CD14-positive monocyte (primary cell): ENCODE measurements at regions not wholly inside any gene's neighbourhood (a gene's known extent, or its start where the extent isn't known, plus 50 kb on each side); places are given as distances from the start of the nearest gene placed in this dataset.

ENCODE experiments used
- DNase-seq, 3 donors: peaks; one replicate each; pipeline ENCODE4 v3.0.0-alpha.2; 2011 to 2022
- H2AFZ ChIP-seq: 2 replicates; pipeline ENCODE4 v1.6.0; 2012; ENCODE audit warnings: mild to moderate bottlenecking, low read depth, low read length, inconsistent platforms; ENCODE audit not compliant: insufficient read depth, poor library complexity, severe bottlenecking
- H3K27ac ChIP-seq, 2 donors: 1 replicate in 1 of 2; 2 replicates in 1 of 2; pipeline ENCODE4 v1.5.1; 2012 to 2013; ENCODE audit warnings: low read length in 2 of 2, control low read depth in 1 of 2, inconsistent platforms in 1 of 2, low read depth in 1 of 2, mild to moderate bottlenecking in 1 of 2
- H3K27me3 ChIP-seq, 2 donors: one replicate each; pipeline versions ENCODE4 v1.6.0 to v1.6.1; 2011 to 2013; ENCODE audit warnings: low read length in 2 of 2; ENCODE audit not compliant: control insufficient read depth in 2 of 2, insufficient read depth in 2 of 2
- H3K36me3 ChIP-seq, 2 donors: replicated peaks in 1 of 2; 1 replicate in 1 of 2; 2 replicates in 1 of 2; pipeline versions ENCODE4 v1.5.1 to v1.6.1; 2012 to 2013; ENCODE audit warnings: low read length in 2 of 2, control low read depth in 1 of 2, inconsistent platforms in 1 of 2, mild to moderate bottlenecking in 1 of 2; ENCODE audit not compliant: insufficient read depth in 2 of 2, control insufficient read depth in 1 of 2
- H3K4me1 ChIP-seq, 2 donors: 1 replicate in 1 of 2; 2 replicates in 1 of 2; pipeline versions ENCODE4 v1.5.1 to v1.6.1; 2012 to 2013; ENCODE audit warnings: low read length in 2 of 2, control low read depth in 1 of 2, inconsistent platforms in 1 of 2, mild to moderate bottlenecking in 1 of 2, moderate library complexity in 1 of 2; ENCODE audit not compliant: insufficient read depth in 2 of 2, control insufficient read depth in 1 of 2
- H3K4me2 ChIP-seq: replicated peaks from 2 replicates; pipeline ENCODE3; 2012; ENCODE audit warnings: low read length, moderate library complexity, mild to moderate bottlenecking; ENCODE audit not compliant: poor library complexity, severe bottlenecking; ENCODE audit errors: extremely low read depth
- H3K4me3 ChIP-seq, 3 experiments: fragments of 200-600 bp in 1 of 3; sonication (generic) in 1 of 3; replicated peaks in 1 of 3; 1 replicate in 2 of 3; 2 replicates in 1 of 3; pipeline ENCODE4 v1.5.1; 2011 to 2013; ENCODE audit warnings: low read length in 3 of 3, mild to moderate bottlenecking in 3 of 3, control low read depth in 2 of 3, low read depth in 2 of 3, inconsistent platforms in 1 of 3, moderate library complexity in 1 of 3
- H3K79me2 ChIP-seq: 2 replicates; pipeline ENCODE4 v1.6.0; 2012; ENCODE audit warnings: mild to moderate bottlenecking, control low read depth, inconsistent platforms, low read length, moderate library complexity; ENCODE audit not compliant: insufficient read depth
- H3K9ac ChIP-seq: 2 replicates; pipeline ENCODE4 v1.6.0; 2017; ENCODE audit warnings: low read length, mild to moderate bottlenecking; ENCODE audit not compliant: insufficient read depth, poor library complexity, severe bottlenecking
- H3K9me3 ChIP-seq, 2 donors: replicated peaks in 1 of 2; 1 replicate in 1 of 2; 2 replicates in 1 of 2; pipeline versions ENCODE4 v1.5.1 to v1.6.1; 2012 to 2013; ENCODE audit warnings: low read length in 2 of 2, control low read depth in 1 of 2; ENCODE audit not compliant: control insufficient read depth in 1 of 2, insufficient read depth in 1 of 2
- H4K20me1 ChIP-seq: 2 replicates; pipeline ENCODE4 v1.6.0; 2012; ENCODE audit warnings: mild to moderate bottlenecking, low read length, control low read depth, moderate library complexity; ENCODE audit not compliant: insufficient read depth
- H3K27ac Mint-ChIP-seq, 7 donors: one replicate each; pipeline ENCODE4 v1.8.0; 2020; ENCODE audit warnings: mild to moderate bottlenecking in 7 of 7, mixed read lengths in 7 of 7, moderate library complexity in 6 of 7, inconsistent platforms in 2 of 7
- H3K27me3 Mint-ChIP-seq, 3 donors: one replicate each; pipeline ENCODE4 v1.8.0; 2021 to 2022; ENCODE audit warnings: low read depth in 3 of 3, mild to moderate bottlenecking in 3 of 3, mixed read lengths in 3 of 3, moderate library complexity in 3 of 3, inconsistent platforms in 1 of 3
- H3K36me3 Mint-ChIP-seq, 2 donors: one replicate each; pipeline ENCODE4 v1.8.0; 2020; ENCODE audit warnings: mixed read lengths in 2 of 2, inconsistent platforms in 1 of 2, mild to moderate bottlenecking in 1 of 2
- H3K4me1 Mint-ChIP-seq: one replicate; pipeline ENCODE4 v1.8.0; 2020; ENCODE audit warnings: mild to moderate bottlenecking, mixed read lengths
- H3K4me3 Mint-ChIP-seq, 2 donors: one replicate each; pipeline ENCODE4 v1.8.0; 2020; ENCODE audit warnings: mild to moderate bottlenecking in 2 of 2, mixed read lengths in 2 of 2, moderate library complexity in 1 of 2
- H3K9me3 Mint-ChIP-seq, 7 donors: one replicate each; pipeline ENCODE4 v1.8.0; 2020 to 2022; ENCODE audit warnings: mixed read lengths in 7 of 7, mild to moderate bottlenecking in 6 of 7, moderate library complexity in 6 of 7, inconsistent platforms in 2 of 7
- CTCF ChIP-seq: fragments of 200-600 bp; IDR thresholded peaks from one replicate; pipeline ENCODE4 v1.8.0; 2022; ENCODE audit warnings: antibody characterized with exemption, mild to moderate bottlenecking
- WGBS: methylation state at CpG from one replicate; pipeline ENCODE4 v1.1.5; 2013; ENCODE audit warnings: missing lambda C conversion rate; ENCODE audit not compliant: insufficient coverage; 5-methylcytosine and 5-hydroxymethylcytosine counted together
- intact Hi-C, 2 donors: fragments of 100-400 bp; cut with micrococcal nuclease; formaldehyde crosslinking; loops; one replicate each; pipeline versions ENCODE4 v1.15.0 to v1.15.1; 2023

GRCh38 chr1:199751506-199751905 is 276.0 kb upstream of the NR5A2 start:
- Mint-ChIP-seq H3K4me1 (peaks cover 23% of the 10 kb centered on the region), H3K27ac (peak overlapping the region in 4 of 7 donors; percentile 13 to 37 (median 22)), H3K27me3 (peaks cover 0 to 2% (median 2%) of the 10 kb centered on the region in 3 donors), H3K9me3 (peaks cover 0 to 6% (median 0%) of the 10 kb centered on the region in 7 donors), H3K36me3 (no peaks in the 10 kb centered on the region), H3K4me3 (no peak overlapping the region)
- Histone ChIP-seq H4K20me1 (no peaks in the 10 kb centered on the region), H3K27me3 (no peaks in the 10 kb centered on the region), H3K4me1 (peaks cover 14 to 26% of the 10 kb centered on the region in 2 donors), H3K4me3 (no peak overlapping the region), H3K79me2 (no peaks in the 10 kb centered on the region), H3K9me3 (no peaks in the 10 kb centered on the region), H2AFZ (no peak overlapping the region), H3K9ac (no peak overlapping the region), H3K4me2 (no peak overlapping the region), H3K27ac (peak overlapping the region in 1 of 2 donors; percentile 20), H3K36me3 (no peaks in the 10 kb centered on the region)
- intact Hi-C loops: no loop called here
- TF ChIP-seq CTCF: no peak
- peak; percentile 12 to 46 (median 21) for DNase-seq
- WGBS: 100% methylated on average over 1 of the region's 5 CpGs

GRCh38 chr1:199751962-199752687 is 275.4 kb upstream of the NR5A2 start:
- Histone ChIP-seq H3K27me3 (no peaks in the 10 kb centered on the region), H3K9ac (no peak overlapping the region), H2AFZ (no peak overlapping the region), H3K9me3 (no peaks in the 10 kb centered on the region), H3K27ac (no peak overlapping the region), H3K4me3 (no peak overlapping the region), H3K4me2 (no peak overlapping the region), H3K4me1 (peaks cover 18 to 32% of the 10 kb centered on the region in 2 donors), H4K20me1 (no peaks in the 10 kb centered on the region), H3K36me3 (no peaks in the 10 kb centered on the region), H3K79me2 (no peaks in the 10 kb centered on the region)
- H3K4me3 Mint-ChIP-seq: no peak overlapping the region
- H3K9me3 Mint-ChIP-seq: peaks cover 0 to 6% (median 0%) of the 10 kb centered on the region in 7 donors
- no peak overlapping the region for H3K27ac Mint-ChIP-seq
- no peak for TF ChIP-seq CTCF
- no peak for DNase-seq
- 95% methylated on average over 3 of the region's 4 CpGs for WGBS
- H3K27me3 Mint-ChIP-seq: peaks cover 0 to 2% (median 2%) of the 10 kb centered on the region in 3 donors
- H3K36me3 Mint-ChIP-seq: no peaks in the 10 kb centered on the region
- intact Hi-C loops: no loop called here
- peaks cover 29% of the 10 kb centered on the region for H3K4me1 Mint-ChIP-seq
